Brain microvascular endothelial cell (primary cell): ENCODE measurements at regions not wholly inside any gene's neighbourhood (a gene's known extent, or its start where the extent isn't known, plus 50 kb on each side); places are given as distances from the start of the nearest gene placed in this dataset.
"Not testable (repeated sequence)": the region's sequence is repeated elsewhere in the genome, so short reads cannot be mapped to it uniquely, and the experiment has no call there.

Source experiments
- DNase-seq: peaks from one replicate; pipeline ENCODE4 v3.0.0-alpha.2; 2020
- H3K27ac ChIP-seq: fragments of 250-450 bp; sonication (Bioruptor Pico); 2 replicates; pipeline ENCODE4 v1.5.1; 2020; ENCODE audit warnings: mild to moderate bottlenecking, moderate library complexity
- H3K27me3 ChIP-seq: fragments of 250-450 bp; sonication (Bioruptor Pico); replicated peaks from 2 replicates; pipeline ENCODE4 v1.5.1; 2020; ENCODE audit warnings: mild to moderate bottlenecking
- H3K36me3 ChIP-seq: fragments of 250-450 bp; sonication (Bioruptor Pico); replicated peaks from 2 replicates; pipeline ENCODE4 v1.5.1; 2020; ENCODE audit warnings: mild to moderate bottlenecking
- H3K4me3 ChIP-seq: 2 replicates; pipeline ENCODE4 v1.5.1; 2011; ENCODE audit warnings: low read depth, mild to moderate bottlenecking, control low read depth, low read length, moderate library complexity
- in situ Hi-C: cut with HindIII; loops from 2 replicates; pipeline ENCODE4 v1.10.0; 2017; ENCODE audit warnings: low sequenced_read_pairs, low pct_ligation_motif_present
- TF ChIP-seq, protein P1 (sequence below): IDR thresholded peaks from 2 replicates; pipeline ENCODE4 v1.5.1; 2011; ENCODE audit warnings: low read depth, mild to moderate bottlenecking, moderate library complexity, low read length, control low read depth, inconsistent platforms; ENCODE audit errors: missing control alignments

DNA sequence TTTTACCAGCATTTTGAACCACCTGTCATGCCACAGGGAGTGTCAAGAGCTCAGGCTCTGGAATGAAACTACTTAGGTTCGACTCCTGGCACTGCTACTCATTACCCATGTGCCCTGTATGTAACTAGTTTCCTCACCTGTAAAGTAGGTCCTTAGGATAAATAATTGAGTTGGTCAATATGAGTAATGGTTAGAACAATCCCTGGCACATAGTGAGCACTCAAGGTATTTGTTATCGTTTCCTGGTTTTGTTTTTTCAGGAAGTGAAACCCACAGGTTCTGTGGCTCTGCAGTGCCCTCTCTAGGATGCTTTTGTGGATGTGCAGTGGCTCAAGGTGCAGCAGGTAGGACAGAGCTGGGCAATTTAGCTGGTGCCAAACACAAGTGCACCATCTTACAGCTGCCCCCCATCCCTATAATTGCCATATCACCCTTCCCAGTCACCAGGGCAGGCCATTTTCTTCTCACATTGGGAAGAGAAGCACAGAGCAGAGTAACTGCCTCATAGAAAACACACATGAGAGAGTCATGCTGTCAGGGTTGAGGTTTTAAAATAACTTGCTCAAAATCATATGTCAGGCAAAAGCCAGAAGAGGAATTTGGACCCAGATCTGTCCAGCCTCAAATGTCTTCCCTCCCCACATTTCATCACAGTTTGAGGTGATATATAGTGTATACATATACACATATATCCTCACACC is 297.5 kb downstream of the RPAP3 start:
- Histone ChIP-seq H3K27me3 (no peaks in the 10 kb centered on the region), H3K4me3 (no peak overlapping the region), H3K36me3 (no peaks in the 10 kb centered on the region), H3K27ac (no peak overlapping the region)
- TF ChIP-seq, protein P1, sequence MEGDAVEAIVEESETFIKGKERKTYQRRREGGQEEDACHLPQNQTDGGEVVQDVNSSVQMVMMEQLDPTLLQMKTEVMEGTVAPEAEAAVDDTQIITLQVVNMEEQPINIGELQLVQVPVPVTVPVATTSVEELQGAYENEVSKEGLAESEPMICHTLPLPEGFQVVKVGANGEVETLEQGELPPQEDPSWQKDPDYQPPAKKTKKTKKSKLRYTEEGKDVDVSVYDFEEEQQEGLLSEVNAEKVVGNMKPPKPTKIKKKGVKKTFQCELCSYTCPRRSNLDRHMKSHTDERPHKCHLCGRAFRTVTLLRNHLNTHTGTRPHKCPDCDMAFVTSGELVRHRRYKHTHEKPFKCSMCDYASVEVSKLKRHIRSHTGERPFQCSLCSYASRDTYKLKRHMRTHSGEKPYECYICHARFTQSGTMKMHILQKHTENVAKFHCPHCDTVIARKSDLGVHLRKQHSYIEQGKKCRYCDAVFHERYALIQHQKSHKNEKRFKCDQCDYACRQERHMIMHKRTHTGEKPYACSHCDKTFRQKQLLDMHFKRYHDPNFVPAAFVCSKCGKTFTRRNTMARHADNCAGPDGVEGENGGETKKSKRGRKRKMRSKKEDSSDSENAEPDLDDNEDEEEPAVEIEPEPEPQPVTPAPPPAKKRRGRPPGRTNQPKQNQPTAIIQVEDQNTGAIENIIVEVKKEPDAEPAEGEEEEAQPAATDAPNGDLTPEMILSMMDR, result peak; percentile 46
- no peak for DNase-seq
- in situ Hi-C loops, result no loop called here

DNA sequence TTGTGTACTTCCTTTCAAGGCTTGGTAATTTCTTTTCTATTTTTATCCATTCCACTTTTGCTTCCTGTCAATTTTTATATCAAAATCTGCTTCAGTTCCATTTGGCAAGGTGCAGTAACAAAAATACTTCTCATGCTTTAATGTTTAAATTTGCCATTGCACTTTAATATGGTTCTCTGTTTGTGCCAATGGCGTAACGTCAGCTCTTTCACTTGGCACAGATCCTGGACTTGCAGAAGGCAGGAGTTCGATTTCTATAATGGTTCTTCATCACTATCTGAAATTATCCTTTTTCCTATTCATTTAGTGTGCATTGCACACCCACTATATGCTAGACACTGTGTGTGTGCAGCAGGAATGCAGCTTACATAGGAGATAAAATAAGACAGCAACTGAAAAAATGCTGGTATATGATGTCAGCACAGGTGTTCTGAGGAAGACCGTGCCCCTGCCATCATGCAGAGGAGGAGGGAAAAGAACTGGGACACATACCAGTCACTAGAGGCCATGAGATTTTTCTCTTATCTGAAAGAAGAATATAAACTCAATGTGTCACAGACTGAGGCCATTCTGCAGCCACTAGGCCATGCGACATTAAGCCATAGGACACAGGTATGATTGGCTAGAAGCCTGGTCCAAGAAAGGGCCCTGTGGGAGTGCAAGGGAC is 298.2 kb downstream of the RPAP3 start:
- Histone ChIP-seq H3K27me3 (no peaks in the 10 kb centered on the region), H3K36me3 (no peaks in the 10 kb centered on the region), H3K27ac (no peak overlapping the region), H3K4me3 (no peak overlapping the region)
- TF ChIP-seq, protein P1, result no peak
- in situ Hi-C loops, result no loop called here
- no peak for DNase-seq

DNA sequence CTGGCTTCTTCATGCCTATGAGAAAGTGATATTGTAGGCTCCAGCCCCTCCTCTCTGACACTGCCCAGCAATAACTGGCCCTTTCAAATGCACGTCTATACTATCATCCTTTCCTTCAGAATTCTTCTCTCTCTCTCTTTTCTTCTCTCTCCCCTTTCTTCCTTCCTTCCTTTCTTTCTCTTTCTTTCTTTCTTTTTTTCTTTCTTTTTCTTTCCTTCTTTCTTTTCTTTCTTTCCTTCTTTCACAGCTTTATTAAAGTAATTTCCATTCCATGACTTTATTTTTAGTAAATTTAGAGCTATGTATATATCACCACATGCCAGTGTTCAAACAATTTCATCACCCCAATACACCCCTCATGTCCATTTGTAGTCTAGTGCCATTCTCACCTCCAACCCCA is 302.1 kb downstream of the RPAP3 start:
- Histone ChIP-seq H3K27ac (no peak overlapping the region), H3K4me3 (no peak overlapping the region), H3K36me3 (no peaks in the 10 kb centered on the region), H3K27me3 (no peaks in the 10 kb centered on the region)
- in situ Hi-C loops, result no loop called here
- DNase-seq, result no peak
- TF ChIP-seq, protein P1, result no peak

DNA sequence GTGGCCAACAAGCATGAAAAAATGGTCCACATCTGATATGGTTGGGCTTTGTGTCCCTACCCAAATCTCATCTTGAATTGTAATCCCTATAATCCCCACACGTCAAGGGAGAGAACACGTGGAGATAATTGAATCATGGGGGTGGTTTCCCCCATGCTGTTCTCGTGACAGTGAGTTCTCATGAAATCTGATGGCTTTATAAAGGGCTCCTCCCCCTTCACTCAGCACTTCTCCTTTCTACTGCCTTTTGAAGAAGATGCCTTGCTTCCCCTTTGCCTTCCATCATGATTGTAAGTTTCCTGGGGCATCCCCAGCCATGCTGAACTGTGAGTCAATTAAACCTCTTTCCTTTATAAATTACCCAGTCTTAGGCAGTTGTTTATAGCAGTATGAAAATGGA is 304.6 kb downstream of the RPAP3 start:
- in situ Hi-C loops, H3K27ac ChIP-seq, H3K36me3 ChIP-seq, H3K27me3 ChIP-seq, DNase-seq, H3K4me3 ChIP-seq: not testable (repeated sequence)

DNA sequence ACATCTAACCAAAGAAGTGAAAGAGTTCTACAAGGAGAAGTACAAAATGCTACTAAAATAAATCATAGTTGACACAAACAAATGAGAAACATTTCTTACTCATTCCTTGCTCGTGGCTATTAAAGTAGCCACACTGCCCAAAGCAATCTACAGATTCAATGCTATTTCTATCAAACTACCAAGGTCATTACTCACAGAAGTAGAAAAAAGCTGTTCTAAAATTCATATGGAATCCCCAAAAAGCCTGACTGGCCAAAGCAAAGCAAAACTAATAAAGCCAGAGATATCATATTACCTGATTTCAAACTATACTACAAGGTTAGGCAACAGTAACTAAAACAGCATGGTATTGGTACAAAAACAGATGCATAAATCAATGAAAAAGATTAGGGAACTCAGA is 305.6 kb downstream of the RPAP3 start:
- TF ChIP-seq, protein P1, result no peak
- in situ Hi-C loops, result no loop called here
- Histone ChIP-seq H3K36me3 (no peaks in the 10 kb centered on the region), H3K27me3 (no peaks in the 10 kb centered on the region), H3K27ac (no peak overlapping the region), H3K4me3 (no peak overlapping the region)
- DNase-seq, result no peak

DNA sequence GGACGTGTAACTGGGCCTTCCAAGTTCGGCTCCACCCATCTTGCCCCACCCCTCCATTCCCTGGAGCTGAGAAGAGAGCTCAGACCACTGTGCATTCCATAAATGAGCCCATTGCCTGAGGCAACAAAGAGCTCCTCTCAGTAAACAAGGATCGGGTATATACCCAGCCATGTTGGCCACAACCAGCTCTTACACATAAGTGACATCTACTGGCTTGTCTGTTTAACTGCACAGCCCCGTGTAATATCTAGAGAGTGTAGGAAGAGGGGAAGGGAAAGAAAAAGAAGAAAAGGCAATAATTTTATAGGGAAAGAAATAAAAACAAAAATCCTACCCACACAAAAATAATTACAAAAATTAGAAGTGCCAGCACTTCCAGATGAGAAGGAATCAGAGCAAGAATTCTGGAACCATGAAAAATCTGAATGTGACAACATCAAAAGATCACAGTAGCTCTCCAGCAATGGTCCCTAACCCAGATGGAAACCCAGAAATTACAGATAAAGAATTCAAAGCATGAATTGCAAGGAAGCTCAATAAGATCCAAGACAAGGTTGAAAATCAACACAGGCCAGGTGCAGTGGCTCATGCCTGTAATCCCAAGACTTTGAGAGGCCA is 308.1 kb downstream of the RPAP3 start:
- TF ChIP-seq, protein P1, result peak; percentile 81
- Histone ChIP-seq H3K27me3 (no peaks in the 10 kb centered on the region), H3K27ac (no peak overlapping the region), H3K36me3 (no peaks in the 10 kb centered on the region), H3K4me3 (no peak overlapping the region)
- peak; percentile 68 for DNase-seq
- in situ Hi-C loops, result no loop called here
